ENCODE measurements at regions not wholly inside any gene's neighbourhood (a gene's known extent, or its start where the extent isn't known, plus 50 kb on each side); places are given as distances from the start of the nearest gene placed in this dataset.

GRCh38 chr14:58951143-58951542 lies 237.3 kb upstream of the DAAM1 start:
- TF ChIP-seq CTCF (IDR thresholded peaks at IDR 0.05; ENCODE audit: poor library complexity, severe bottlenecking) (no peak), POLR2AphosphoS5 (IDR thresholded peaks at IDR 0.05) (no peak), EP300 (conservative IDR thresholded peaks at IDR 0.05; ENCODE audit: poor library complexity, severe bottlenecking) (no peak), REST (IDR thresholded peaks at IDR 0.05; ENCODE audit: borderline replicate concordance) (no peak), EZH2 (IDR thresholded peaks at IDR 0.05; ENCODE audit: borderline replicate concordance, insufficient read depth, low read length, poor library complexity, severe bottlenecking) (no peak), MXI1 (conservative IDR thresholded peaks at IDR 0.05; ENCODE audit: poor library complexity, severe bottlenecking) (no peak), TAF1 (IDR thresholded peaks at IDR 0.05; ENCODE audit: low read depth) (no peak), RAD21 (conservative IDR thresholded peaks at IDR 0.05) (no peak), SMC3 (conservative IDR thresholded peaks at IDR 0.05; ENCODE audit: poor library complexity) (no peak)
